SK-N-SH (cell line): ENCODE measurements at regions not wholly inside any gene's neighbourhood (a gene's known extent, or its start where the extent isn't known, plus 50 kb on each side); places are given as distances from the start of the nearest gene placed in this dataset.

Experiments
- CTCF ChIA-PET: fragments of 300-600, 350-600 bp; formaldehyde crosslinking; extraction: SDS; loops from one replicate; lab custom pipeline; 2021; lab: Yijun Ruan, JAX
- POLR2A ChIA-PET: fragments of 350-600 bp; sonication (Branson Sonifier 250); formaldehyde crosslinking; extraction: SDS; loops from one replicate; lab custom pipeline; 2020; ENCODE audit warnings: antibody characterized with exemption, inconsistent platforms; lab: Yijun Ruan, JAX
- DNase-seq: peaks from one replicate; pipeline ENCODE4 v3.0.0; 2012
- H2AFZ ChIP-seq: fragments of 200-600 bp; sonication (generic); 2 replicates; pipeline ENCODE4 v1.8.1; 2016; ENCODE audit warnings: antibody characterized with exemption, mild to moderate bottlenecking, low read depth
- H3F3A ChIP-seq: fragments of 200-600 bp; sonication (generic); replicated peaks from 2 replicates; pipeline ENCODE3; 2016; ENCODE audit warnings: antibody characterized with exemption, mild to moderate bottlenecking; ENCODE audit not compliant: insufficient read depth
- H3K27ac ChIP-seq, 2 experiments: fragments of 200-500 bp in 1 of 2; fragments of 200-600 bp in 1 of 2; sonication (Bioruptor generic) in 1 of 2; sonication (generic), shearing (Covaris generic) in 1 of 2; 2 replicates each; pipeline versions ENCODE4 v1.5.1 to v1.6.1; 2014 to 2016; ENCODE audit warnings: low read depth in 2 of 2, inconsistent platforms in 1 of 2, low read length in 1 of 2, mild to moderate bottlenecking in 1 of 2, mixed read lengths in 1 of 2
- H3K27me3 ChIP-seq: fragments of 200-600 bp; sonication (generic), shearing (Covaris generic); 2 replicates; pipeline ENCODE4 v1.6.1; 2016; ENCODE audit warnings: mixed run types; ENCODE audit not compliant: insufficient read depth
- H3K36me3 ChIP-seq, 2 experiments: fragments of 200-500 bp in 1 of 2; fragments of 200-600 bp in 1 of 2; sonication (Bioruptor generic) in 1 of 2; sonication (generic) in 1 of 2; replicated peaks in 1 of 2; 2 replicates each; pipeline versions ENCODE3 to v1.5.1; 2014 to 2016; ENCODE audit warnings: low read length in 1 of 2, mild to moderate bottlenecking in 1 of 2; ENCODE audit not compliant: insufficient read depth in 2 of 2, control insufficient read depth in 1 of 2
- H3K4me1 ChIP-seq, 2 experiments: fragments of 200-500 bp in 1 of 2; fragments of 200-600 bp in 1 of 2; sonication (Bioruptor generic) in 1 of 2; sonication (generic), shearing (Covaris generic) in 1 of 2; 2 replicates each; pipeline versions ENCODE4 v1.5.1 to v1.6.1; 2014 to 2016; ENCODE audit warnings: low read depth in 1 of 2, low read length in 1 of 2, mixed run types in 1 of 2; ENCODE audit not compliant: insufficient read depth in 2 of 2, control insufficient read depth in 1 of 2
- H3K4me2 ChIP-seq: fragments of 200-600 bp; sonication (generic), shearing (Covaris generic); 2 replicates; pipeline ENCODE4 v1.6.1; 2017; ENCODE audit warnings: mixed run types
- H3K4me3 ChIP-seq, 2 experiments: fragments of 200-500 bp in 1 of 2; fragments of 200-600 bp in 1 of 2; sonication (Bioruptor generic) in 1 of 2; sonication (generic), shearing (Covaris generic) in 1 of 2; 2 replicates each; pipeline versions ENCODE4 v1.5.1 to v1.8.1; 2014 to 2016; ENCODE audit warnings: low read depth in 2 of 2, inconsistent platforms in 1 of 2, low read length in 1 of 2, mild to moderate bottlenecking in 1 of 2, mixed read lengths in 1 of 2, moderate library complexity in 1 of 2
- H3K79me2 ChIP-seq: fragments of 200-600 bp; sonication (generic); 2 replicates; pipeline ENCODE4 v1.8.1; 2017; ENCODE audit warnings: mild to moderate bottlenecking; ENCODE audit not compliant: insufficient read depth
- H3K9ac ChIP-seq: fragments of 200-600 bp; sonication (generic); 2 replicates; pipeline ENCODE4 v1.6.1; 2017; ENCODE audit warnings: mixed run types
- H3K9me2 ChIP-seq: fragments of 200-600 bp; sonication (generic); 2 replicates; pipeline ENCODE4 v1.6.1; 2017; ENCODE audit warnings: mixed run types
- H3K9me3 ChIP-seq: fragments of 200-600 bp; sonication (generic); 2 replicates; pipeline ENCODE4 v1.6.1; 2017; ENCODE audit warnings: mixed run types, mild to moderate bottlenecking, moderate library complexity
- H4K20me1 ChIP-seq: fragments of 200-600 bp; sonication (generic); 2 replicates; pipeline ENCODE4 v1.6.1; 2017; ENCODE audit warnings: mild to moderate bottlenecking, mixed run types; ENCODE audit not compliant: insufficient read depth
- CHD2 ChIP-seq: fragments of 150-350 bp; IDR thresholded peaks from 2 replicates; pipeline ENCODE4 v1.6.1; 2018; ENCODE audit warnings: low read length; ENCODE audit not compliant: partially characterized antibody
- FOSL2 ChIP-seq: IDR thresholded peaks from 2 replicates; pipeline ENCODE4 v1.4.0; 2012; ENCODE audit warnings: low read depth, mild to moderate bottlenecking, moderate library complexity, borderline replicate concordance
- FOXJ3 ChIP-seq: sonication (generic); formaldehyde crosslinking; IDR thresholded peaks from 2 replicates; pipeline ENCODE4 v1.5.1; 2020; ENCODE audit warnings: mild to moderate bottlenecking, missing genetic modification reagents
- FOXM1 ChIP-seq: IDR thresholded peaks from 2 replicates; pipeline ENCODE4 v1.4.0; 2012; ENCODE audit warnings: low read depth, mild to moderate bottlenecking
- GATA2 ChIP-seq: sonication (generic); formaldehyde crosslinking; IDR thresholded peaks from 2 replicates; pipeline ENCODE4 v1.5.0; 2020; ENCODE audit warnings: mild to moderate bottlenecking, missing genetic modification reagents
- JUND ChIP-seq: IDR thresholded peaks from 2 replicates; pipeline ENCODE4 v1.4.0; 2012
- MXI1 ChIP-seq: IDR thresholded peaks from 2 replicates; pipeline ENCODE4 v1.6.1; 2012; ENCODE audit warnings: mild to moderate bottlenecking, low read depth, low read length, improper control_type of control experiment
- NRF1 ChIP-seq: IDR thresholded peaks from 2 replicates; pipeline ENCODE4 v1.6.1; 2012; ENCODE audit warnings: low read depth, mild to moderate bottlenecking, low read length
- POLR2AphosphoS5 ChIP-seq: IDR thresholded peaks from 2 replicates; pipeline ENCODE4 v1.6.1; 2012; ENCODE audit warnings: low read depth, low read length
- RAD21 ChIP-seq: IDR thresholded peaks from 2 replicates; pipeline ENCODE4 v1.6.1; 2012; ENCODE audit warnings: mild to moderate bottlenecking, low read length
- RXRA ChIP-seq: IDR thresholded peaks from 2 replicates; pipeline ENCODE4 v1.4.0; 2012; ENCODE audit warnings: low read depth, mild to moderate bottlenecking, borderline replicate concordance
- SMC3 ChIP-seq: IDR thresholded peaks from 2 replicates; pipeline ENCODE4 v1.6.1; 2012; ENCODE audit warnings: low read depth, low read length, improper control_type of control experiment
- TAF1 ChIP-seq: IDR thresholded peaks from 2 replicates; pipeline ENCODE4 v1.6.1; 2012; ENCODE audit warnings: low read depth, mild to moderate bottlenecking, low read length, moderate library complexity, borderline replicate concordance
- TCF12 ChIP-seq: IDR thresholded peaks from 2 replicates; pipeline ENCODE4 v1.4.0; 2012
- TEAD4 ChIP-seq: IDR thresholded peaks from 2 replicates; pipeline ENCODE4 v1.4.0; 2012; ENCODE audit warnings: mild to moderate bottlenecking, borderline replicate concordance; ENCODE audit not compliant: insufficient read depth
- YY1 ChIP-seq: IDR thresholded peaks from 2 replicates; pipeline ENCODE4 v1.4.0; 2012; ENCODE audit warnings: low read depth, mild to moderate bottlenecking
- WGBS: methylation state at CpG from one replicate; pipeline ENCODE4 v1.1.6; 2017; ENCODE audit warnings: low lambda C conversion rate; 5-methylcytosine and 5-hydroxymethylcytosine counted together
- TF ChIP-seq, protein P1 (sequence below): IDR thresholded peaks from 2 replicates; pipeline ENCODE4 v1.4.0; 2012; ENCODE audit warnings: low read depth
- TF ChIP-seq, protein P2 (sequence below): IDR thresholded peaks from 2 replicates; pipeline ENCODE4 v1.4.0; 2012; ENCODE audit warnings: low read depth, borderline replicate concordance
- TF ChIP-seq, protein P3 (sequence below): fragments of 150-350 bp; IDR thresholded peaks from 2 replicates; pipeline ENCODE4 v1.6.1; 2016; ENCODE audit warnings: mild to moderate bottlenecking, low read depth, low read length
- TF ChIP-seq, protein P4 (sequence below): IDR thresholded peaks from 2 replicates; pipeline ENCODE4; 2012

DNA sequence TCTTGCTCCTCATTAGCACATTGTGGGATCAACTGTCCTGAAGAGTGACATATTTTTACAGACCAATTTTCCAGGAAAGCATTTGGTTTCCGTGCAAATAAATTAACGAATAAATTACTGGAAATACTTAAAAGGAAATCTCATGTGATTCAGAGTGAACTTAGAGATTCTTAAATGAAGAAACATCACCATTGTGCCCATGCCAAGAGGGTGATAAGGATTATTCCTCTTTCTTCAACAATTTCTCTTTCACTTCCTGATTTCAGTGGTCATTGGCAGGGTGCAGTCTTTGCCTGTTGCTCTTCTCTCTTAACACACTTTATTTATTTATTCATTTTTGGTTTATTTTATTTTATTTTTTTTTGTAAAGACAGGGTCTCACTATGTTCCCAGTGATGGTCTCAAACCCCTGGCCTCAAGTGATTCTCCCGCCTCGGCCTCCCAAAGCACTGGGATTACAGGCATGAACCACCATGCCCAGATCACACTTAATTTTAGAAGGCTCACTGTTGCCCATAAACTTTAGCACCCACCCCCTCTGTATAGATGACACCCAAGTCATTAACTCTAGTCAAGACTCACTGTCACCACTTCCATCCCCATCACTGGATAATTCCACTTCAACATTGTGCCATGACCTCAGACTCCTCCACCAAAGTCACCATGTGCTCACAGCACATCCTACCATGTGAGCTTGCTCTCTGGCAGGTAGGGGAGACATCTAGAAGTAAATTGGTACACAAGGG is 92.6 kb upstream of the CERS6 start:
- CTCF ChIA-PET: no interaction called here
- Histone ChIP-seq H3K27ac (no peak overlapping the region), H3K9me2 (no peaks in the 10 kb centered on the region), H3K4me2 (no peak overlapping the region)
- TF ChIP-seq NRF1: no peak
- TF ChIP-seq, protein P1, sequence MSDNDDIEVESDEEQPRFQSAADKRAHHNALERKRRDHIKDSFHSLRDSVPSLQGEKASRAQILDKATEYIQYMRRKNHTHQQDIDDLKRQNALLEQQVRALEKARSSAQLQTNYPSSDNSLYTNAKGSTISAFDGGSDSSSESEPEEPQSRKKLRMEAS: no peak
- TF ChIP-seq, all 33 proteins: peak for 0
- Histone ChIP-seq H3K27me3 (no peaks in the 10 kb centered on the region), H3K4me3 (no peak overlapping the region), H4K20me1 (no peaks in the 10 kb centered on the region), H3K79me2 (no peaks in the 10 kb centered on the region), H3F3A (no peaks in the 10 kb centered on the region), H3K36me3 (no peaks in the 10 kb centered on the region), H3K4me1 (no peaks in the 10 kb centered on the region), H3K9ac (no peak overlapping the region), H2AFZ (no peak overlapping the region), H3K9me3 (no peaks in the 10 kb centered on the region)
- no peak for DNase-seq
- POLR2A ChIA-PET: no interaction called here
- WGBS: 69% methylated on average over 4 of the region's 4 CpGs

DNA sequence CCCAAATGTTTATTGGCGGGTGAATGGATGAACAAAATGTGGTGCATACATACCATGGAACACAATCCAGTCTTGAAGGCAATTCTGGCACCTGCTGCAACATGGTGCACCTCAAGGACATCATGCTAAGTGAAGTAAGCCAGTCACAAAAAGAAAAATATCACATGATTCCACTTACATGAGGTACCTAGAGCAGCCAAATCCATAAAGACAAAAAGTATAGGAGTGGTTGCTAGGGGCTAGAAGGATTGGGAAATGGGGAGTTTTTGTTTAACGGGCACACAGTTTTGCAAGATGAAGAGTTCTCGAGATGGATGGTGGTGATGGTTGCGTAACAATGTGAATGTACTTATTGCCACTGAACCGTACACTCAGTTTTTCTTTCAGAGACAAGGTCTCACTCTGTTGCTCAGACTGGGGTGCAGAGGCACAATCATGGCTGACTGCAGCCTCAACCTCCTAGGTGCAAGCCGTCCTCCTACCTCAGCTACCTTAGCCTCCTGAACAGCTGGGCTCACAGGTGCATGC is 90.9 kb upstream of the CERS6 start:
- Histone ChIP-seq H3K4me3 (no peak overlapping the region), H3K9me3 (no peaks in the 10 kb centered on the region), H2AFZ (no peak overlapping the region), H3K4me1 (no peaks in the 10 kb centered on the region; a peak in 1 of 4 replicates), H3K27ac (no peak overlapping the region), H3K4me2 (no peak overlapping the region), H3K36me3 (no peaks in the 10 kb centered on the region), H3F3A (no peaks in the 10 kb centered on the region), H3K9ac (no peak overlapping the region), H3K9me2 (no peaks in the 10 kb centered on the region), H4K20me1 (no peaks in the 10 kb centered on the region), H3K27me3 (no peaks in the 10 kb centered on the region), H3K79me2 (no peaks in the 10 kb centered on the region)
- WGBS: 81% methylated on average over 6 of the region's 6 CpGs
- no peak for DNase-seq
- CTCF ChIA-PET: interaction anchor here (4.7 kb wide), 1 partner anchor 18 kb away, joined by 11 read pairs; no protein-coding TSS in a partner anchor
- TF ChIP-seq GATA2 (CRISPR knock-in tag): no peak
- TF ChIP-seq, protein P2, sequence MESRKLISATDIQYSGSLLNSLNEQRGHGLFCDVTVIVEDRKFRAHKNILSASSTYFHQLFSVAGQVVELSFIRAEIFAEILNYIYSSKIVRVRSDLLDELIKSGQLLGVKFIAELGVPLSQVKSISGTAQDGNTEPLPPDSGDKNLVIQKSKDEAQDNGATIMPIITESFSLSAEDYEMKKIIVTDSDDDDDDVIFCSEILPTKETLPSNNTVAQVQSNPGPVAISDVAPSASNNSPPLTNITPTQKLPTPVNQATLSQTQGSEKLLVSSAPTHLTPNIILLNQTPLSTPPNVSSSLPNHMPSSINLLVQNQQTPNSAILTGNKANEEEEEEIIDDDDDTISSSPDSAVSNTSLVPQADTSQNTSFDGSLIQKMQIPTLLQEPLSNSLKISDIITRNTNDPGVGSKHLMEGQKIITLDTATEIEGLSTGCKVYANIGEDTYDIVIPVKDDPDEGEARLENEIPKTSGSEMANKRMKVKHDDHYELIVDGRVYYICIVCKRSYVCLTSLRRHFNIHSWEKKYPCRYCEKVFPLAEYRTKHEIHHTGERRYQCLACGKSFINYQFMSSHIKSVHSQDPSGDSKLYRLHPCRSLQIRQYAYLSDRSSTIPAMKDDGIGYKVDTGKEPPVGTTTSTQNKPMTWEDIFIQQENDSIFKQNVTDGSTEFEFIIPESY: no peak
- TF ChIP-seq SMC3: no peak
- TF ChIP-seq TCF12: no peak
- TF ChIP-seq YY1: no peak
- TF ChIP-seq POLR2AphosphoS5: no peak
- no peak for TF ChIP-seq RAD21
- no peak for TF ChIP-seq TAF1
- no peak for TF ChIP-seq FOSL2
- TF ChIP-seq NRF1: no peak
- TF ChIP-seq MXI1: no peak
- TF ChIP-seq FOXM1: no peak
- TF ChIP-seq, protein P3, sequence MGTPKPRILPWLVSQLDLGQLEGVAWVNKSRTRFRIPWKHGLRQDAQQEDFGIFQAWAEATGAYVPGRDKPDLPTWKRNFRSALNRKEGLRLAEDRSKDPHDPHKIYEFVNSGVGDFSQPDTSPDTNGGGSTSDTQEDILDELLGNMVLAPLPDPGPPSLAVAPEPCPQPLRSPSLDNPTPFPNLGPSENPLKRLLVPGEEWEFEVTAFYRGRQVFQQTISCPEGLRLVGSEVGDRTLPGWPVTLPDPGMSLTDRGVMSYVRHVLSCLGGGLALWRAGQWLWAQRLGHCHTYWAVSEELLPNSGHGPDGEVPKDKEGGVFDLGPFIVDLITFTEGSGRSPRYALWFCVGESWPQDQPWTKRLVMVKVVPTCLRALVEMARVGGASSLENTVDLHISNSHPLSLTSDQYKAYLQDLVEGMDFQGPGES: no peak
- TF ChIP-seq, protein P4, sequence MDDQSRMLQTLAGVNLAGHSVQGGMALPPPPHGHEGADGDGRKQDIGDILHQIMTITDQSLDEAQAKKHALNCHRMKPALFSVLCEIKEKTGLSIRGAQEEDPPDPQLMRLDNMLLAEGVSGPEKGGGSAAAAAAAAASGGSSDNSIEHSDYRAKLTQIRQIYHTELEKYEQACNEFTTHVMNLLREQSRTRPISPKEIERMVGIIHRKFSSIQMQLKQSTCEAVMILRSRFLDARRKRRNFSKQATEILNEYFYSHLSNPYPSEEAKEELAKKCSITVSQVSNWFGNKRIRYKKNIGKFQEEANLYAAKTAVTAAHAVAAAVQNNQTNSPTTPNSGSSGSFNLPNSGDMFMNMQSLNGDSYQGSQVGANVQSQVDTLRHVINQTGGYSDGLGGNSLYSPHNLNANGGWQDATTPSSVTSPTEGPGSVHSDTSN: no peak
- TF ChIP-seq JUND: no peak
- TF ChIP-seq FOXJ3 (CRISPR knock-in tag): no peak
- no peak for TF ChIP-seq RXRA
- TF ChIP-seq TEAD4: no peak
- no peak for TF ChIP-seq CHD2
- POLR2A ChIA-PET: no interaction called here
